ENCODE measurements at regions not wholly inside any gene's neighbourhood (a gene's known extent, or its start where the extent isn't known, plus 50 kb on each side); places are given as distances from the start of the nearest gene placed in this dataset.

GRCh38 chr22:49241174-49241851 is 586.4 kb downstream of the BRD1 start:
- no peak for DNase-seq

GRCh38 chr22:49240472-49240871 is 587.2 kb downstream of the BRD1 start:
- DNase-seq, result no peak

GRCh38 chr22:49240016-49240380 is 587.7 kb downstream of the BRD1 start:
- DNase-seq, result no peak

- no peak for DNase-seq
Observed at GRCh38 chr22:49239264-49240015, 588.2 kb downstream of the BRD1 start.

GRCh38 chr22:49238181-49239141 is 589.2 kb downstream of the BRD1 start:
- no peak for DNase-seq

- DNase-seq, result no peak
Observed at GRCh38 chr22:49237703-49238102, 590.0 kb downstream of the BRD1 start.

GRCh38 chr22:49237279-49237678 is 590.4 kb downstream of the BRD1 start:
- no peak for DNase-seq

- no peak for DNase-seq
Observed at GRCh38 chr22:49236541-49237075, 591.1 kb downstream of the BRD1 start.

- no peak for DNase-seq
Observed at GRCh38 chr22:49235463-49236300, 592.0 kb downstream of the BRD1 start.

GRCh38 chr22:49234459-49234858 is 593.2 kb downstream of the BRD1 start:
- no peak for DNase-seq

GRCh38 chr22:49233507-49234100 is 594.1 kb downstream of the BRD1 start:
- no peak for DNase-seq

GRCh38 chr22:49232319-49233067 is 595.2 kb downstream of the BRD1 start:
- no peak for DNase-seq

GRCh38 chr22:49230194-49230577 is 597.5 kb downstream of the BRD1 start:
- no peak for DNase-seq

- DNase-seq, result no peak
Observed at GRCh38 chr22:49229483-49230193, 598.0 kb downstream of the BRD1 start.

GRCh38 chr22:49228431-49229037 is 599.1 kb downstream of the BRD1 start:
- DNase-seq, result no peak

- no peak for DNase-seq
Observed at GRCh38 chr22:49227670-49228069, 600.0 kb downstream of the BRD1 start.

- no peak for DNase-seq
Observed at GRCh38 chr22:49226096-49226495, 601.6 kb downstream of the BRD1 start.

- no peak for DNase-seq
Observed at GRCh38 chr22:49224243-49224642, 603.4 kb downstream of the BRD1 start.

- no peak for DNase-seq
Observed at GRCh38 chr22:49218142-49218541, 609.5 kb downstream of the BRD1 start.

- DNase-seq, result no peak
Observed at GRCh38 chr22:49216579-49216978, 611.1 kb downstream of the BRD1 start.

Data from amniotic stem cell (primary cell).